GM12878 (cell line): ENCODE measurements at regions not wholly inside any gene's neighbourhood (a gene's known extent, or its start where the extent isn't known, plus 50 kb on each side); places are given as distances from the start of the nearest gene placed in this dataset.

Source experiments
- ATAC-seq: fragments of 200-7000 bp; cut with Tn5 transposase; 3 replicates; pipeline ENCODE4 v1.9.1; 2020; ENCODE audit warnings: mild to moderate bottlenecking, moderate library complexity
- BruUV-seq: library from RNA; stranded (reverse); fragments of 400-500 nt; replicated peaks from 2 replicates; lab custom pipeline; 2021; lab: Mats Ljungman, UMichigan
- CTCF ChIA-PET: fragments of 300-600 bp; sonication (Branson Sonifier 250); formaldehyde crosslinking; extraction: SDS; loops from one replicate; lab custom pipeline; 2021; ENCODE audit warnings: inconsistent platforms; lab: Yijun Ruan, JAX
- POLR2A ChIA-PET: fragments of 350-600 bp; formaldehyde crosslinking; extraction: SDS; loops from one replicate; lab custom pipeline; 2021; ENCODE audit warnings: inconsistent platforms; lab: Charles Lee
- RAD21 ChIA-PET: fragments of 300-600 bp; sonication (Branson Sonifier 250); formaldehyde crosslinking; loops from one replicate; lab custom pipeline; 2023; ENCODE audit warnings: antibody characterized with exemption; ENCODE audit not compliant: unreplicated experiment; lab: Charles Lee
- SMC1A ChIA-PET: fragments of 300-600 bp; sonication (Branson Sonifier 250); formaldehyde crosslinking; loops from one replicate; lab custom pipeline; 2023; ENCODE audit not compliant: unreplicated experiment, uncharacterized antibody; lab: Charles Lee
- DNase-seq: peaks from one replicate; pipeline ENCODE4 v3.0.0-alpha.2; 2011; ENCODE audit warnings: low read depth, low spot score
- FAIRE-seq: peaks from 3 replicates; lab custom pipeline; 2011; peaks lifted over from hg19 to GRCh38; lab: Jason Lieb, UNC
- H2AFZ ChIP-seq: 2 replicates; pipeline ENCODE4 v1.6.0; 2011; ENCODE audit warnings: low read depth, low read length, control low read depth; ENCODE audit not compliant: control insufficient read depth
- H3K27ac ChIP-seq: 2 replicates; pipeline ENCODE4 v1.5.1; 2011; ENCODE audit warnings: control low read depth; ENCODE audit not compliant: control insufficient read depth, insufficient read depth
- H3K27me3 ChIP-seq, 2 experiments: replicated peaks in 1 of 2; 2 replicates each; pipeline versions ENCODE4 v1.6.0 to v1.6.1; 2011; ENCODE audit warnings: low read length in 1 of 2; ENCODE audit not compliant: control insufficient read depth in 2 of 2, insufficient read depth in 2 of 2
- H3K36me3 ChIP-seq, 2 experiments: 2 replicates each; pipeline ENCODE4 v1.5.1; 2011; ENCODE audit warnings: low read length in 1 of 2; ENCODE audit not compliant: control insufficient read depth in 2 of 2, insufficient read depth in 2 of 2
- H3K4me1 ChIP-seq: 2 replicates; pipeline ENCODE4 v1.6.1; 2011; ENCODE audit warnings: mild to moderate bottlenecking, low read length, moderate library complexity, mixed read lengths; ENCODE audit not compliant: control insufficient read depth, insufficient read depth
- H3K4me2 ChIP-seq: 2 replicates; pipeline ENCODE4 v1.6.0; 2011; ENCODE audit warnings: control low read depth; ENCODE audit not compliant: control insufficient read depth, insufficient read depth
- H3K4me3 ChIP-seq: fragments of 200-600 bp; sonication (generic); 2 replicates; pipeline ENCODE4 v1.5.1; 2016
- H3K79me2 ChIP-seq: 2 replicates; pipeline ENCODE4 v1.6.0; 2011; ENCODE audit warnings: low read length; ENCODE audit not compliant: control insufficient read depth, insufficient read depth
- H3K9ac ChIP-seq: 2 replicates; pipeline ENCODE4 v1.8.0; 2011; ENCODE audit warnings: low read length, control low read depth, mixed read lengths; ENCODE audit not compliant: control insufficient read depth, insufficient read depth
- H3K9me3 ChIP-seq: replicated peaks from 3 replicates; pipeline ENCODE4 v1.5.1; 2011; ENCODE audit warnings: mild to moderate bottlenecking, low read length; ENCODE audit not compliant: control insufficient read depth, insufficient read depth
- H4K20me1 ChIP-seq: 2 replicates; pipeline ENCODE4 v1.6.0; 2011; ENCODE audit not compliant: control insufficient read depth, insufficient read depth
- CBFB ChIP-seq: IDR thresholded peaks from 2 replicates; pipeline ENCODE4 v1.6.1; 2016; ENCODE audit warnings: antibody characterized with exemption, low read depth
- DPF2 ChIP-seq: fragments of 450-650 bp; IDR thresholded peaks from 2 replicates; pipeline ENCODE4 v1.6.1; 2017; ENCODE audit warnings: mild to moderate bottlenecking
- EED ChIP-seq: sonication (generic); IDR thresholded peaks from 2 replicates; pipeline ENCODE4 v1.6.1; 2016; ENCODE audit warnings: antibody characterized with exemption, low read depth
- EZH2 ChIP-seq: IDR thresholded peaks from 2 replicates; pipeline ENCODE4 v1.6.1; 2012; ENCODE audit warnings: low read depth, mild to moderate bottlenecking, control low read depth, inconsistent platforms, low read length, borderline replicate concordance; ENCODE audit not compliant: control insufficient read depth
- GABPA ChIP-seq: IDR thresholded peaks from 2 replicates; pipeline ENCODE4 v1.6.1; 2014; ENCODE audit warnings: antibody characterized with exemption, low read depth, mild to moderate bottlenecking, inconsistent platforms
- KAT2A ChIP-seq: conservative IDR thresholded peaks from 2 replicates; pipeline ENCODE4 v1.6.1; 2011; ENCODE audit warnings: low read depth, low read length; ENCODE audit not compliant: control insufficient read depth
- LARP7 ChIP-seq: fragments of 450-650 bp; IDR thresholded peaks from 2 replicates; pipeline ENCODE4 v1.6.1; 2017; ENCODE audit warnings: mild to moderate bottlenecking
- PAX5 ChIP-seq: IDR thresholded peaks from 2 replicates; pipeline ENCODE4 v1.6.1; 2011; ENCODE audit warnings: low read depth, low read length, borderline replicate concordance
- PAX8 ChIP-seq: fragments of 450-650 bp; IDR thresholded peaks from 2 replicates; pipeline ENCODE4 v1.6.1; 2017; ENCODE audit warnings: mild to moderate bottlenecking, moderate library complexity
- RBBP5 ChIP-seq: fragments of 200-600 bp; sonication (generic); conservative IDR thresholded peaks from 2 replicates; pipeline ENCODE4 v1.6.1; 2016
- SIN3A ChIP-seq: IDR thresholded peaks from 2 replicates; pipeline ENCODE4 v1.6.1; 2012; ENCODE audit warnings: low read depth, low read length, improper control_type of control experiment
- SIX5 ChIP-seq: IDR thresholded peaks from 2 replicates; pipeline ENCODE4 v1.6.1; 2011; ENCODE audit warnings: mild to moderate bottlenecking, low read depth, low read length, moderate library complexity; ENCODE audit not compliant: severe bottlenecking
- SP1 ChIP-seq: IDR thresholded peaks from one replicate; pipeline ENCODE4 v1.6.1; 2011; ENCODE audit warnings: low read depth, low read length
- ZNF622 ChIP-seq: fragments of 450-650 bp; IDR thresholded peaks from 2 replicates; pipeline ENCODE4 v1.6.1; 2017; ENCODE audit warnings: mild to moderate bottlenecking, inconsistent platforms
- WGBS: methylation state at CpG from one replicate; pipeline ENCODE4 v1.1.6; 2016; ENCODE audit warnings: low lambda C conversion rate; ENCODE audit not compliant: insufficient replicate concordance, insufficient coverage; ENCODE audit errors: missing lambda C conversion rate; 5-methylcytosine and 5-hydroxymethylcytosine counted together
- in situ Hi-C: fragments of 300-500 bp; cut with MboI; formaldehyde crosslinking; loops from 9 replicates; pipeline ENCODE4 v1.14.3; 2018; ENCODE audit warnings: mixed read lengths
- intact Hi-C: fragments of 100-400 bp; cut with micrococcal nuclease; formaldehyde crosslinking; loops from one replicate; pipeline ENCODE4 v1.14.2; 2022; ENCODE audit not compliant: unreplicated experiment

DNA sequence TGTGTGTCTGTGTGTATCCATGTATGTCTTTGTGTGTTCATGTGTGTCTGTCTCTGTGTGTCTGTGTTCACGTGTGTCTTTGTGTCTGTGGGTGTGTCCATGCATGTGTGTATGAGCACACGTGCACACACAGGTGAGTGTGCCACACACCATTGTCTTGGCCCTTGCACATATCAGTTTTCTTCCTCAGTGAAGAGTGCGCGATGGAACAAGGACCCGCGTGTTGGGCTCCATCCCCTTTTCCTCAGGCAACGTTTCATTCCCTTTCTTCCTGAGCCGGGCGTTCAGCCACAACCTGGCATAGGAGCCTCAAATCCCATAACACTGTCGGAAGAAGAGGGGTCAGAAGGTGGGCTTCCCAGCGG, 74.3 kb downstream of the PTGR3 start:
- Histone ChIP-seq H3K9ac (no peak overlapping the region), H3K36me3 (no peaks in the 10 kb centered on the region), H3K4me2 (no peak overlapping the region), H3K4me1 (no peaks in the 10 kb centered on the region), H3K27me3 (no peaks in the 10 kb centered on the region), H3K9me3 (no peaks in the 10 kb centered on the region), H3K27ac (no peak overlapping the region), H3K79me2 (no peaks in the 10 kb centered on the region), H4K20me1 (no peaks in the 10 kb centered on the region), H2AFZ (no peak overlapping the region), H3K4me3 (no peak overlapping the region)
- TF ChIP-seq RBBP5 = no peak
- no peak for TF ChIP-seq CBFB
- TF ChIP-seq KAT2A = no peak
- TF ChIP-seq GABPA = no peak
- TF ChIP-seq PAX5 = no peak
- TF ChIP-seq DPF2 = no peak
- TF ChIP-seq SP1 = no peak
- TF ChIP-seq EED = no peak
- TF ChIP-seq PAX8 = no peak
- intact Hi-C loops = no loop called here
- DNase-seq (no peak), ATAC-seq (no peak), FAIRE-seq (no peak)
- ChIA-PET RAD21 (no interaction called here), SMC1A (no interaction called here), POLR2A (no interaction called here), CTCF (no interaction called here)
- 62% methylated on average over 10 of the region's 11 CpGs for WGBS
- no TSS peak for BruUV-seq
- in situ Hi-C loops = no loop called here

DNA sequence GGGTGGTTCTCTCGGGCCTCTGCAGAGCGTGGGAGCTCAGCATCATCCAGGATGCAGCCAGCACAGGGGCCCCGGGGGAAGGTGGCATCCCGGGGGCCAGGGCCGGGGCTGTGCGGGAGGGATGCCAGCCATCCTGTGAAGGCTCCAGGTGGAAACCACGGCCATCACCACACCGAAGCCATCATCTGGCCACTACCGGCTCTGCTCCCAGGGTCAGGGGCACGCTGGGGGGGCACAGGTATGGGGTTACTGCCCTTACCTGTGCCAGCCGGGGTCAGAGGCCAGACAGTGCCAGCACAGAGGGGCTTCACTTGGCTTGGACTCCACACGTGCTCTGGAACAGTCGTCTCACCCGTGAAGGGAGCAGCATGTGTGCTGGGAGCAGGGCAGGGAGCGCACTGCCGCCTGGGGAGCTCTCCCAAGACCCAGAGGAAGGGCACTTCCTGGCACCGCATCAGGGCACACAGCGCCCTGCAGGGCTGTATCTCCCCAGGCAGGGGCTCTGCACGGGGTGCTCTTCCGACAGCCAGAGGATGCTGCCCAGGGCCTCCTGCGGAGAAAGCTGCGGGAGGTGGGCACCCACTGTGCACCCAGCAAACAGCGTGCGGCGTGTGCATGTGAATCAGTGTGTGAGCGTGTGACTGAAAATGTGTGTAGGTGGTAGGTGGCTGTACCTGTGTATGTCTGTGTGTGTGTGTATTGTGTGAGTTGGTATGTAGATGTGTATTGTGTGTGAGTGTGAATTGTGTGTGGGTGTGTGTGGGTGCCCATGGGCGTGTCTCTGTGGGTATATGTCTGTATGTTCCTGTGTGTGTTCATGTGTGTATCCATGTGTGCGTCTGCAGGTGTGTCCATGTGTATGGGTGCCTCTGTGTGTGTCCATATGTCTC, 75.0 kb downstream of the PTGR3 start:
- DNase-seq (no peak), FAIRE-seq (no peak)
- intact Hi-C loops = no loop called here
- 52% methylated on average over 25 of the region's 28 CpGs for WGBS
- TF ChIP-seq ZNF622 (no peak), EZH2 (no peak), SIX5 (no peak), LARP7 (no peak), SIN3A (no peak)
- TF ChIP-seq, all 136 proteins: peak for 0
- Histone ChIP-seq H3K4me1 (no peaks in the 10 kb centered on the region), H3K9ac (no peak overlapping the region), H3K79me2 (no peaks in the 10 kb centered on the region), H3K36me3 (no peaks in the 10 kb centered on the region), H3K27ac (no peak overlapping the region), H3K27me3 (no peaks in the 10 kb centered on the region), H2AFZ (no peak overlapping the region), H3K4me2 (no peak overlapping the region), H3K4me3 (no peak overlapping the region), H4K20me1 (no peaks in the 10 kb centered on the region), H3K9me3 (no peaks in the 10 kb centered on the region)
- ChIA-PET RAD21 (no interaction called here), POLR2A (no interaction called here), SMC1A (no interaction called here), CTCF (no interaction called here)
- ATAC-seq = no peak
- in situ Hi-C loops = no loop called here
- BruUV-seq = no TSS peak
